ENCODE measurements at regions not wholly inside any gene's neighbourhood (a gene's known extent, or its start where the extent isn't known, plus 50 kb on each side); places are given as distances from the start of the nearest gene placed in this dataset.

- H2AFZ ChIP-seq (ENCODE audit: low read depth, low read length): no peak overlapping the region
- no peaks in the 10 kb centered on the region for H3K9me2 ChIP-seq (ENCODE audit: insufficient read depth, low read length)
- H3K36me3 ChIP-seq (ENCODE audit: insufficient read depth, low read length): no peaks in the 10 kb centered on the region
- H3K9me3 ChIP-seq (ENCODE audit: low read length): no peaks in the 10 kb centered on the region
- no peaks in the 10 kb centered on the region for H3F3A ChIP-seq (ENCODE audit: insufficient read depth, low read length, poor library complexity, severe bottlenecking)
- no peak overlapping the region for H3K4me3 ChIP-seq (ENCODE audit: low read length)
- no peak overlapping the region for H3K9ac ChIP-seq (ENCODE audit: low read length)
- no peak overlapping the region for H3K4me2 ChIP-seq (ENCODE audit: low read length)
- H4K20me1 ChIP-seq (ENCODE audit: insufficient read depth): no peaks in the 10 kb centered on the region
- H3K27me3 ChIP-seq (ENCODE audit: insufficient read depth, low read depth, low read length): no peaks in the 10 kb centered on the region
- no peak for TF ChIP-seq EZH2 (IDR thresholded peaks at IDR 0.05; ENCODE audit: borderline replicate concordance, insufficient read depth, low read length, poor library complexity, severe bottlenecking)
- no peak for TF ChIP-seq TAF1 (IDR thresholded peaks at IDR 0.05; ENCODE audit: low read depth)
- no peak for TF ChIP-seq RAD21 (conservative IDR thresholded peaks at IDR 0.05)
- no peak for TF ChIP-seq CTCF (IDR thresholded peaks at IDR 0.05; ENCODE audit: poor library complexity, severe bottlenecking)
- no peak for TF ChIP-seq POLR2AphosphoS5 (IDR thresholded peaks at IDR 0.05)
- no peak for TF ChIP-seq SMC3 (conservative IDR thresholded peaks at IDR 0.05; ENCODE audit: poor library complexity)
- no peak for TF ChIP-seq EP300 (conservative IDR thresholded peaks at IDR 0.05; ENCODE audit: poor library complexity, severe bottlenecking)
- no peak for TF ChIP-seq MXI1 (conservative IDR thresholded peaks at IDR 0.05; ENCODE audit: poor library complexity, severe bottlenecking)
- TF ChIP-seq, protein P1, sequence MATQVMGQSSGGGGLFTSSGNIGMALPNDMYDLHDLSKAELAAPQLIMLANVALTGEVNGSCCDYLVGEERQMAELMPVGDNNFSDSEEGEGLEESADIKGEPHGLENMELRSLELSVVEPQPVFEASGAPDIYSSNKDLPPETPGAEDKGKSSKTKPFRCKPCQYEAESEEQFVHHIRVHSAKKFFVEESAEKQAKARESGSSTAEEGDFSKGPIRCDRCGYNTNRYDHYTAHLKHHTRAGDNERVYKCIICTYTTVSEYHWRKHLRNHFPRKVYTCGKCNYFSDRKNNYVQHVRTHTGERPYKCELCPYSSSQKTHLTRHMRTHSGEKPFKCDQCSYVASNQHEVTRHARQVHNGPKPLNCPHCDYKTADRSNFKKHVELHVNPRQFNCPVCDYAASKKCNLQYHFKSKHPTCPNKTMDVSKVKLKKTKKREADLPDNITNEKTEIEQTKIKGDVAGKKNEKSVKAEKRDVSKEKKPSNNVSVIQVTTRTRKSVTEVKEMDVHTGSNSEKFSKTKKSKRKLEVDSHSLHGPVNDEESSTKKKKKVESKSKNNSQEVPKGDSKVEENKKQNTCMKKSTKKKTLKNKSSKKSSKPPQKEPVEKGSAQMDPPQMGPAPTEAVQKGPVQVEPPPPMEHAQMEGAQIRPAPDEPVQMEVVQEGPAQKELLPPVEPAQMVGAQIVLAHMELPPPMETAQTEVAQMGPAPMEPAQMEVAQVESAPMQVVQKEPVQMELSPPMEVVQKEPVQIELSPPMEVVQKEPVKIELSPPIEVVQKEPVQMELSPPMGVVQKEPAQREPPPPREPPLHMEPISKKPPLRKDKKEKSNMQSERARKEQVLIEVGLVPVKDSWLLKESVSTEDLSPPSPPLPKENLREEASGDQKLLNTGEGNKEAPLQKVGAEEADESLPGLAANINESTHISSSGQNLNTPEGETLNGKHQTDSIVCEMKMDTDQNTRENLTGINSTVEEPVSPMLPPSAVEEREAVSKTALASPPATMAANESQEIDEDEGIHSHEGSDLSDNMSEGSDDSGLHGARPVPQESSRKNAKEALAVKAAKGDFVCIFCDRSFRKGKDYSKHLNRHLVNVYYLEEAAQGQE (IDR thresholded peaks at IDR 0.05; ENCODE audit: borderline replicate concordance): no peak
- no peak overlapping the region for H3K27ac ChIP-seq (ENCODE audit: low read length)
- no peaks in the 10 kb centered on the region for H3K79me2 ChIP-seq (replicated peaks; ENCODE audit: insufficient read depth, low read length)
Observed at GRCh38 chr2:136319651-136320050, 201.7 kb upstream of the CXCR4 start.

DNA sequence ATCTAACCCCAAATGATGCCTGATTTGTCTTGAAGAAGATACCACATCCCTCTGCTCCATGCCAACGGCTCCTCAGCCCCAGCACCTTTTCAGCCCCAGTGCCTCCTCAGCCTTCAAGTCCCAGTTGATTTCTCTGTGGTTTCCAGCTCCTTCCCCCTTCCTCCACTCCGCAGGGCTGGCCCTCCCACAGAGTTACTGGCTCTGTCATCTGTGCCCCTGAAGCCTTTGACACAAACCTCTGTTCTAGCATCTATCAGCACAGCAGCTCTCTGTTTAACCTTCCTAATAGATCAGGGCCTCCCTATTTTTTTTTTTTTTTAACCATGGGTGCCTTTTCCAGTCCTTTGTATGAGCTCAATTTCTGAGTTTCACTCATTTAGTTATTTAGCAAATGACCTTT lies 201.3 kb upstream of the CXCR4 start:
- Histone ChIP-seq H3K4me3 (ENCODE audit: low read length) (no peak overlapping the region), H4K20me1 (ENCODE audit: insufficient read depth) (no peaks in the 10 kb centered on the region), H3K9me2 (ENCODE audit: insufficient read depth, low read length) (no peaks in the 10 kb centered on the region), H3K27me3 (ENCODE audit: insufficient read depth, low read depth, low read length) (no peaks in the 10 kb centered on the region), H3K9ac (ENCODE audit: low read length) (no peak overlapping the region), H3K36me3 (ENCODE audit: insufficient read depth, low read length) (no peaks in the 10 kb centered on the region), H3K27ac (ENCODE audit: low read length) (no peak overlapping the region), H3F3A (ENCODE audit: insufficient read depth, low read length, poor library complexity, severe bottlenecking) (no peaks in the 10 kb centered on the region), H3K4me2 (ENCODE audit: low read length) (no peak overlapping the region), H2AFZ (ENCODE audit: low read depth, low read length) (no peak overlapping the region), H3K79me2 (replicated peaks; ENCODE audit: insufficient read depth, low read length) (no peaks in the 10 kb centered on the region), H3K9me3 (ENCODE audit: low read length) (no peaks in the 10 kb centered on the region)
- TF ChIP-seq EP300 (conservative IDR thresholded peaks at IDR 0.05; ENCODE audit: poor library complexity, severe bottlenecking) (no peak), SMC3 (conservative IDR thresholded peaks at IDR 0.05; ENCODE audit: poor library complexity) (no peak), EZH2 (IDR thresholded peaks at IDR 0.05; ENCODE audit: borderline replicate concordance, insufficient read depth, low read length, poor library complexity, severe bottlenecking) (no peak), MXI1 (conservative IDR thresholded peaks at IDR 0.05; ENCODE audit: poor library complexity, severe bottlenecking) (no peak), TAF1 (IDR thresholded peaks at IDR 0.05; ENCODE audit: low read depth) (no peak), POLR2AphosphoS5 (IDR thresholded peaks at IDR 0.05) (no peak)
- TF ChIP-seq, protein P1 (IDR thresholded peaks at IDR 0.05; ENCODE audit: borderline replicate concordance): no peak

Data from neural cell (in vitro differentiated cells).